Right lobe of liver (tissue), 6 donors: ENCODE measurements at regions not wholly inside any gene's neighbourhood (a gene's known extent, or its start where the extent isn't known, plus 50 kb on each side); places are given as distances from the start of the nearest gene placed in this dataset.
"Not testable (repeated sequence)": the region's sequence is repeated elsewhere in the genome, so short reads cannot be mapped to it uniquely, and the experiment has no call there.

ENCODE experiments used
- ATAC-seq, 4 donors: fragments of 200-7000 bp; cut with Tn5 transposase; one replicate each; pipeline ENCODE4 v1.9.1; 2020; ENCODE audit warnings: mild to moderate bottlenecking in 4 of 4, moderate library complexity in 4 of 4
- DNase-seq, 3 donors: peaks; one replicate each; pipeline ENCODE4 v3.0.0-alpha.2; 2020
- H3K27ac ChIP-seq, 3 donors: fragments of 200-600 bp; one replicate each; pipeline ENCODE4 v1.8.0; 2022
- H3K27me3 ChIP-seq, 2 donors: fragments of 200-600 bp; one replicate each; pipeline ENCODE4 v1.8.0; 2022
- H3K36me3 ChIP-seq, 4 donors: fragments of 200-600 bp; sonication (generic) in 1 of 4; one replicate each; pipeline versions ENCODE4 v1.5.1 to v1.8.0; 2017 to 2022; ENCODE audit warnings: control low read depth in 1 of 4
- H3K4me1 ChIP-seq, 4 donors: fragments of 200-600 bp; sonication (generic) in 1 of 4; one replicate each; pipeline versions ENCODE4 v1.5.1 to v1.8.0; 2017 to 2022; ENCODE audit warnings: control low read depth in 1 of 4
- H3K4me3 ChIP-seq, 3 donors: fragments of 200-600 bp; one replicate each; pipeline ENCODE4 v1.8.0; 2022
- H3K9me3 ChIP-seq, 4 donors: fragments of 200-600 bp; sonication (generic) in 1 of 4; one replicate each; pipeline versions ENCODE4 v1.5.1 to v1.8.0; 2017 to 2022; ENCODE audit warnings: control low read depth in 1 of 4
- CTCF ChIP-seq, 4 donors: fragments of 200-600 bp in 3 of 4; fragments of 450-650 bp in 1 of 4; IDR thresholded peaks; one replicate each; pipeline versions ENCODE4 v1.5.1 to v1.8.0; 2016 to 2022; ENCODE audit warnings: antibody characterized with exemption in 4 of 4, mild to moderate bottlenecking in 2 of 4
- POLR2A ChIP-seq: fragments of 450-650 bp; IDR thresholded peaks from one replicate; pipeline ENCODE4 v1.6.1; 2017; ENCODE audit warnings: antibody characterized with exemption, mild to moderate bottlenecking
- WGBS: methylation state at CpG from one replicate; pipeline ENCODE4 v1.1.6; 2018; ENCODE audit warnings: low coverage, low lambda C conversion rate; ENCODE audit not compliant: insufficient coverage; ENCODE audit errors: missing lambda C conversion rate; 5-methylcytosine and 5-hydroxymethylcytosine counted together
- intact Hi-C, 2 donors: fragments of 100-400 bp; cut with DNase I; formaldehyde crosslinking; loops; one replicate each; pipeline versions ENCODE4 v1.11.2 to v1.14.1; 2022
- donor health status: DM: no; HTN: yes; CAD: no.
- donor health status: DM: no; HTN: no; CAD: no.
- donor health status: DM: no; HTN: no; CAD: no.
- donor health status: DM: no; HTN: yes; CAD: no.
- donor health status: DM: no; HTN: yes; CAD: no.

DNA sequence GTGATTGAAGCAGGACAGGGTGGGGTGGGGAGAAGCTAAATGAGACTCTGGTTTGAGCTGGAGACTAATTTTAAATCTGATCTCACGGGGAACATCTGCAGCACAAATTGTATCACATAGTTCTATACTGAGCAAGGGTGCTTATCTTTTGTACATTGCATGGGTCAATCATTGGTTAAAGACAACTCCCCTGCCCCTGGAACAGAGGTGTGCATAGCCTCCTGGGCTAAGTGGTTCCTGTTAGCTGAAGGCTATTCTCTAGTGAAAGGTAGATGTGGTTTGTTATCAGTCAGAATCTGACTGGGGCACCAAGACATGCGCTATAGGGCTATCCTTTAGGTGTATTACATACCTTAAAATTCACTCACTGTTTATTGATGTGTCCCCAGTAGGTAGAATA, 103.9 kb upstream of the KITLG start:
- no peaks in the 10 kb centered on the region for H3K4me1 ChIP-seq
- no peaks in the 10 kb centered on the region for H3K36me3 ChIP-seq
- H3K27ac ChIP-seq: no peak overlapping the region
- TF ChIP-seq POLR2A: no peak
- TF ChIP-seq CTCF (IDR thresholded peaks at IDR 0.05): no peak
- H3K27me3 ChIP-seq: no peaks in the 10 kb centered on the region
- WGBS: 71% methylated on average over 2 of the region's 2 CpGs
- no peak for DNase-seq
- H3K4me3 ChIP-seq: no peak overlapping the region
- intact Hi-C loops: no loop called here
- no peaks in the 10 kb centered on the region for H3K9me3 ChIP-seq
- no peak for ATAC-seq

GRCh38 chr12:88683628-88684027, 103.4 kb upstream of the KITLG start:
- ATAC-seq: no peak
- no peak for DNase-seq
- Histone ChIP-seq H3K27ac (no peak overlapping the region), H3K27me3 (no peaks in the 10 kb centered on the region), H3K36me3 (no peaks in the 10 kb centered on the region), H3K4me3 (no peak overlapping the region), H3K4me1 (no peaks in the 10 kb centered on the region), H3K9me3 (no peaks in the 10 kb centered on the region)
- TF ChIP-seq POLR2A (no peak), CTCF (IDR thresholded peaks at IDR 0.05) (no peak)
- WGBS: 73% methylated on average over 1 of the region's 1 CpG
- intact Hi-C loops: no loop called here

DNA sequence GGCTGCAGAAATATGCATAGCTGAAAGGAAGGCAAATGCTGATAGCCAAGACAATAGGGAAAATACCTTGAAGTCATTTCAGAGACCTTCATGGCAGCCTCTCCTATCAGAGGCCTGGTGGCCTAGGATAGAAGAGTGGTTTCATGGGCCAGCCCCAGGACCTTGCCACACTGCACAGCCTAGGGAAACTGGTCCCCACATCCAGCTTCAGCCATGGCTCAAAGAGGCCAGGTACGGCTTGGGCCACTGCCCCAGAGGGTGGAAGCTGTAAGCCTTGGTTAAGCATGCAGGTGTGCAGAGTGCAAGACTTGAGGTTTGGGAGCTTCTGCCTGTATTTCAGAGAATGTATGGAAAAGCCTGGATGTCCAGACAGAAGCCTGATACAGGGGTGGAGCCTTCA, 101.0 kb upstream of the KITLG start:
- Histone ChIP-seq H3K9me3 (no peaks in the 10 kb centered on the region), H3K4me1 (no peaks in the 10 kb centered on the region), H3K36me3 (no peaks in the 10 kb centered on the region), H3K27ac (no peak overlapping the region), H3K4me3 (no peak overlapping the region), H3K27me3 (no peaks in the 10 kb centered on the region)
- DNase-seq: no peak
- no peak for ATAC-seq
- no CpG with 5 or more reads among the region's 1 CpG for WGBS
- intact Hi-C loops: no loop called here
- no peak for TF ChIP-seq POLR2A
- TF ChIP-seq CTCF (IDR thresholded peaks at IDR 0.05): no peak

- Histone ChIP-seq H3K4me3 (no peak overlapping the region), H3K4me1 (no peaks in the 10 kb centered on the region), H3K27me3 (no peaks in the 10 kb centered on the region), H3K36me3 (no peaks in the 10 kb centered on the region), H3K9me3 (no peaks in the 10 kb centered on the region), H3K27ac (no peak overlapping the region)
- no peak for DNase-seq
- intact Hi-C loops: no loop called here
- TF ChIP-seq CTCF (IDR thresholded peaks at IDR 0.05) (no peak), POLR2A (no peak)
- no peak for ATAC-seq
Observed at GRCh38 chr12:88677464-88677863, 97.2 kb upstream of the KITLG start.

DNA sequence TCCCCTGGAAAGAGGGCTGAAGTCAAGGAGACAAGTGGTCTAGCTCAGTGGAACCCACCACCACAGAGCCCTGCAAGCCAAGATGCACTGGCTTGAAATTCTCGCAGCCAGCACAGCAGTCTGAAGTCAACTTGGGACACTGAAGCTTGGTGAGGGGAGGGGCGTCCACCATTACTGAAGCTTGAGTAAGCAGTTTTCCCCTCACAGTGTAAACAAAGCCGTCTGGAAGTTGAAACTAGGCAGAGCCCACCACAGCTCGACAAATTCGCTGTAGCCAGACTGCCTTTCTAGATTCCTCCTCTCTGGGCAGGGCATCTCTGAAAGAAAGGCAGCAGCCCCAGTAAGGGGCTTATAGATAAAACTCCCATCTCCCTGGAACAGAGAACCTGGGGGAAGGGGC, 87.3 kb upstream of the KITLG start:
- H3K27me3 ChIP-seq, DNase-seq, H3K36me3 ChIP-seq, H3K27ac ChIP-seq, H3K4me3 ChIP-seq, intact Hi-C loops, ATAC-seq, H3K4me1 ChIP-seq, H3K9me3 ChIP-seq: not testable (repeated sequence)
- 35% methylated on average over 5 of the region's 5 CpGs for WGBS
